ENCODE measurements at regions not wholly inside any gene's neighbourhood (a gene's known extent, or its start where the extent isn't known, plus 50 kb on each side); places are given as distances from the start of the nearest gene placed in this dataset.

- POLR2A ChIA-PET: no interaction called here
- no peak for TF ChIP-seq CTCF (IDR thresholded peaks at IDR 0.05; ENCODE audit: control extremely low read depth, extremely low read depth, low read depth, missing control alignments)
- CTCF ChIA-PET: no interaction called here
- no peak for DNase-seq (ENCODE audit: extremely low spot score)
These were observed 281.6 kb upstream of the CITED2 start for GRCh38 chr6:139655783-139656705.

GRCh38 chr6:139654888-139655782, 280.7 kb upstream of the CITED2 start:
- no peak for TF ChIP-seq CTCF (IDR thresholded peaks at IDR 0.05; ENCODE audit: control extremely low read depth, extremely low read depth, low read depth, missing control alignments)
- CTCF ChIA-PET: no interaction called here
- no peak for DNase-seq (ENCODE audit: extremely low spot score)
- POLR2A ChIA-PET: no interaction called here

GRCh38 chr6:139654309-139654708, 279.9 kb upstream of the CITED2 start:
- no peak for TF ChIP-seq CTCF (IDR thresholded peaks at IDR 0.05; ENCODE audit: control extremely low read depth, extremely low read depth, low read depth, missing control alignments)
- CTCF ChIA-PET: interaction anchor here (0.9 kb wide), 1 partner anchor 67 kb away, joined by 3 read pairs; no protein-coding TSS in a partner anchor
- no peak for DNase-seq (ENCODE audit: extremely low spot score)
- POLR2A ChIA-PET: no interaction called here

- ChIA-PET POLR2A (no interaction called here), CTCF (no interaction called here)
- TF ChIP-seq CTCF (IDR thresholded peaks at IDR 0.05; ENCODE audit: control extremely low read depth, extremely low read depth, low read depth, missing control alignments): no peak
- DNase-seq (ENCODE audit: extremely low spot score): no peak
These were observed 278.7 kb upstream of the CITED2 start for GRCh38 chr6:139653111-139653510.

- no peak for DNase-seq (ENCODE audit: extremely low spot score)
- TF ChIP-seq CTCF (IDR thresholded peaks at IDR 0.05; ENCODE audit: control extremely low read depth, extremely low read depth, low read depth, missing control alignments): no peak
- ChIA-PET POLR2A (no interaction called here), CTCF (no interaction called here)
These were observed 276.5 kb upstream of the CITED2 start for GRCh38 chr6:139650941-139651340.

GRCh38 chr6:139649732-139650131, 275.3 kb upstream of the CITED2 start:
- ChIA-PET CTCF (no interaction called here), POLR2A (no interaction called here)
- DNase-seq (ENCODE audit: extremely low spot score): no peak
- TF ChIP-seq CTCF (IDR thresholded peaks at IDR 0.05; ENCODE audit: control extremely low read depth, extremely low read depth, low read depth, missing control alignments): no peak
